ENCODE measurements at regions not wholly inside any gene's neighbourhood (a gene's known extent, or its start where the extent isn't known, plus 50 kb on each side); places are given as distances from the start of the nearest gene placed in this dataset.

DNA sequence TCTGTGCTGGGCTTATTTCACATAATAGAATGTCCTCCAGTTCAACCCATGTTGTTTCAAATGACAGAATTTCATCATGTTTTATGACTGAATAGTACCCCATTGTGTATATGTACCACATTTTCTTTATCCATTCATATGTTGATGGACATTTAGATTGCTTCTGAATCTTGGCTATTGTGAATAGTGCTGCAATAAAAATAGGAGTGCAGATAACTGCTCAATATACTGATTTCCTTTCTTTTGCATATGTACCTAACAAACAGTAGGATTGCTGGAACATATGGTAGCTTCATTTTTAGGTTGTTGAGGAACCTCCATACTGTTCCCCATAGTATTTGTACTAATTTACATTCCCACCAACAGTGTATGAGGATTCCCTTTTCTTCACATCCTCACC is 491.1 kb downstream of the BRINP3 start:
- H3K4me1 Mint-ChIP-seq (ENCODE audit: unreplicated experiment), result no peaks in the 10 kb centered on the region
- DNase-seq (ENCODE audit: extremely low spot score, unreplicated experiment), result no peak
- TF ChIP-seq CTCF (conservative IDR thresholded peaks at IDR 0.05), result no peak

DNA sequence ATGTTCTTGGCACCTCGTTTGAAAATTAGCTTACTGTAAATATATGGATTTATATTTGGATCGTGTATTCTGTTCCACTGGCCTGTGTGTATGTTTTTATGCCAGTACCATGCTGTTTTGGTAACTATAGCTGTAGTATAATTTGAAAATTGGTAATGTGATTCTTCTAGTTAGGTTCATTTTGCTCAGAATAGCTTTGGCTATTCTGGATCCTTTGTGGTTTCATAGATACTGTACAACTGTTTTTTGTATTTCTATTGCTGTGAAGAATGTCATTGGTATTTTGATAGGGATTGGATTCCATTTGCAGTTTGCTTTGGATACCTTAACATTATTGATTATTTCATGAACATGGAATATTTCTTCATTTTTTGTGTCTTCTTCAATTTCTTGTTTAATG is 490.2 kb downstream of the BRINP3 start:
- H3K4me1 Mint-ChIP-seq (ENCODE audit: unreplicated experiment), result no peaks in the 10 kb centered on the region
- no peak for TF ChIP-seq CTCF (conservative IDR thresholded peaks at IDR 0.05)
- H3K27ac Mint-ChIP-seq, result no peak overlapping the region
- H3K36me3 Mint-ChIP-seq, result no peaks in the 10 kb centered on the region
- H3K4me3 Mint-ChIP-seq, result no peak overlapping the region
- H3K9me3 Mint-ChIP-seq, result peaks cover 11% of the 10 kb centered on the region
- H3K27me3 Mint-ChIP-seq, result no peaks in the 10 kb centered on the region
- DNase-seq (ENCODE audit: extremely low spot score, unreplicated experiment), result no peak

More for the DNA sequence above, 491.1 kb downstream of the BRINP3 start:
- Mint-ChIP-seq H3K27me3 (no peaks in the 10 kb centered on the region), H3K4me3 (no peak overlapping the region), H3K27ac (no peak overlapping the region), H3K36me3 (no peaks in the 10 kb centered on the region), H3K9me3 (peaks cover 6% of the 10 kb centered on the region)

- Mint-ChIP-seq H3K4me3 (no peak overlapping the region), H3K9me3 (peaks cover 12% of the 10 kb centered on the region), H3K27me3 (no peaks in the 10 kb centered on the region), H3K36me3 (no peaks in the 10 kb centered on the region), H3K27ac (no peak overlapping the region), H3K4me1 (ENCODE audit: unreplicated experiment) (no peaks in the 10 kb centered on the region)
- no peak for DNase-seq (ENCODE audit: extremely low spot score, unreplicated experiment)
- TF ChIP-seq CTCF (conservative IDR thresholded peaks at IDR 0.05), result no peak
Measured at GRCh38 chr1:189992856-189993255, 484.8 kb downstream of the BRINP3 start.

- Mint-ChIP-seq H3K4me1 (ENCODE audit: unreplicated experiment) (no peaks in the 10 kb centered on the region), H3K27me3 (no peaks in the 10 kb centered on the region), H3K4me3 (no peak overlapping the region), H3K27ac (peak overlapping the region; percentile 17), H3K36me3 (no peaks in the 10 kb centered on the region), H3K9me3 (no peaks in the 10 kb centered on the region)
- TF ChIP-seq CTCF (conservative IDR thresholded peaks at IDR 0.05), result no peak
- no peak for DNase-seq (ENCODE audit: extremely low spot score, unreplicated experiment)
Measured at GRCh38 chr1:190000365-190000872, 477.2 kb downstream of the BRINP3 start.

DNA sequence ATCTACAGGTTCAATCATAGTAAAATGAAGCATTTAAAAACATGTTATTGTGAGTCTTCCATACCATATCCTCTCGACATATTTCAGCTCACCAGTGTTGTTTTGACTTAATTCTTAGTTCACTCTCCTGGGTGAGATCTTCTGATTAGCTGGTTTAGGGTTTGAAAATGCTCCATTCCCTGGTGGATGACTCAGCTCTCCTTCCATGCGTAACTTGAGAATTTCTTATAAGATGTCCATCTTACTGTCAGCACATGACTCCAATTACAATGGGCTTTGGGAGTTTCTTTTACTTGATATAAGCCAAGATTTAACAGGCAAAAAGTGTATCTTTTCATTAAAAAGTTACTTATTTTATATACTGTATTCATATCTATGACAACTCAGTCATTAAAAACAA is 476.5 kb downstream of the BRINP3 start:
- DNase-seq (ENCODE audit: extremely low spot score, unreplicated experiment), result no peak

More for the DNA sequence above, 476.5 kb downstream of the BRINP3 start:
- Mint-ChIP-seq H3K4me1 (ENCODE audit: unreplicated experiment) (no peaks in the 10 kb centered on the region), H3K9me3 (no peaks in the 10 kb centered on the region), H3K27me3 (no peaks in the 10 kb centered on the region), H3K4me3 (no peak overlapping the region), H3K27ac (no peak overlapping the region), H3K36me3 (no peaks in the 10 kb centered on the region)
- no peak for TF ChIP-seq CTCF (conservative IDR thresholded peaks at IDR 0.05)

Data from type B pancreatic cell (in vitro differentiated cells).